GM21367 (cell line): ENCODE measurements at regions not wholly inside any gene's neighbourhood (a gene's known extent, or its start where the extent isn't known, plus 50 kb on each side); places are given as distances from the start of the nearest gene placed in this dataset.

Source experiments
- ATAC-seq: cut with Tn5 transposase; IDR thresholded peaks from one replicate; pipeline ENCODE4 v1.9.1; 2021; ENCODE audit not compliant: unreplicated experiment

- no peak for ATAC-seq
Observed at GRCh38 chr3:107103786-107104185, 273.5 kb upstream of the CCDC54 start.

GRCh38 chr3:107106316-107106715 lies 270.9 kb upstream of the CCDC54 start:
- ATAC-seq = no peak

- no peak for ATAC-seq
Observed at GRCh38 chr3:107106907-107107306, 270.3 kb upstream of the CCDC54 start.

- ATAC-seq = no peak
Observed at GRCh38 chr3:107110596-107111305, 266.5 kb upstream of the CCDC54 start.

- no peak for ATAC-seq
Observed at GRCh38 chr3:107111872-107112271, 265.4 kb upstream of the CCDC54 start.

GRCh38 chr3:107112356-107112755 lies 264.9 kb upstream of the CCDC54 start:
- no peak for ATAC-seq

GRCh38 chr3:107116251-107116650 lies 261.0 kb upstream of the CCDC54 start:
- no peak for ATAC-seq

GRCh38 chr3:107117156-107117555 lies 260.1 kb upstream of the CCDC54 start:
- ATAC-seq = no peak

GRCh38 chr3:107117922-107118536 lies 259.2 kb upstream of the CCDC54 start:
- ATAC-seq = peak; percentile 74

GRCh38 chr3:107124885-107125284 lies 252.4 kb upstream of the CCDC54 start:
- no peak for ATAC-seq

GRCh38 chr3:107128946-107129345 lies 248.3 kb upstream of the CCDC54 start:
- ATAC-seq = no peak

- ATAC-seq = no peak
Observed at GRCh38 chr3:107130089-107130700, 247.0 kb upstream of the CCDC54 start.

GRCh38 chr3:107132674-107133073 lies 244.6 kb upstream of the CCDC54 start:
- no peak for ATAC-seq

- no peak for ATAC-seq
Observed at GRCh38 chr3:107133891-107134290, 243.3 kb upstream of the CCDC54 start.

GRCh38 chr3:107142171-107142570 lies 235.1 kb upstream of the CCDC54 start:
- no peak for ATAC-seq

- no peak for ATAC-seq
Observed at GRCh38 chr3:107142786-107143575, 234.3 kb upstream of the CCDC54 start.

GRCh38 chr3:107150675-107151074 lies 226.6 kb upstream of the CCDC54 start:
- ATAC-seq = no peak

- no peak for ATAC-seq
Observed at GRCh38 chr3:107153981-107154380, 223.3 kb upstream of the CCDC54 start.

GRCh38 chr3:107172411-107172810 lies 204.8 kb upstream of the CCDC54 start:
- ATAC-seq = no peak

- ATAC-seq = no peak
Observed at GRCh38 chr3:107184375-107184774, 192.9 kb upstream of the CCDC54 start.

- ATAC-seq = no peak
Observed at GRCh38 chr3:107188262-107188661, 189.0 kb upstream of the CCDC54 start.
